ENCODE measurements at regions not wholly inside any gene's neighbourhood (a gene's known extent, or its start where the extent isn't known, plus 50 kb on each side); places are given as distances from the start of the nearest gene placed in this dataset.

DNA sequence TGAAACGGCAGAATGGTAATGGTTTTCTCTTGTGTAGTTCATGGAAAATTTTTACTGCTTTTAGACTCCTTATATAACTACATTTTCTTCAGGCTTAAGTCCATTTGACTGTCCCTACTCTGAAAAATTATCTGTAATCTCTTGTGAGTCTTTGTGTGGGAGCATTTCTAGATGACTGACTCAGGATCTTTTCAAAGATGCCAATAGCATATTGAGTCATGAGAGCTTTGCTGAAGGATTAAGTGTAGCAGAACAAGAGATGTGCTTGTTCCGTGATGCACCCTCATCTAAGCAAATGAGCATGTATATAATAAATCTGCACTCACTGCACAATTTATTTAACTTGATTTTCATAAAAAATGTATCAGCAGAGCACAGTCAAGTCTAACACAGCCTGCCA is 298.7 kb upstream of the CDH6 start:
- no peak for DNase-seq (ENCODE audit: low spot score)
- no peaks in the 10 kb centered on the region for H3K36me3 ChIP-seq (ENCODE audit: insufficient read depth, low read length)
- intact Hi-C loops (cut with micrococcal nuclease; ENCODE audit: unreplicated experiment), result no loop called here
- H3K79me2 ChIP-seq (ENCODE audit: insufficient read depth, low read depth, low read length), result no peaks in the 10 kb centered on the region
- no peaks in the 10 kb centered on the region for H3K9me3 ChIP-seq (ENCODE audit: low read length)
- POLR2A ChIA-PET, result no interaction called here
- H3K27ac ChIP-seq (ENCODE audit: low read depth, low read length, poor library complexity, severe bottlenecking), result no peak overlapping the region
- H3K4me2 ChIP-seq (ENCODE audit: low read length), result no peak overlapping the region
- H3K4me3 ChIP-seq (ENCODE audit: low read depth, low read length, poor library complexity, severe bottlenecking), result no peak overlapping the region
- TF ChIP-seq EZH2phosphoT487 (IDR thresholded peaks at IDR 0.05; ENCODE audit: borderline replicate concordance, low read depth, low read length), result no peak
- TF ChIP-seq, protein P1, sequence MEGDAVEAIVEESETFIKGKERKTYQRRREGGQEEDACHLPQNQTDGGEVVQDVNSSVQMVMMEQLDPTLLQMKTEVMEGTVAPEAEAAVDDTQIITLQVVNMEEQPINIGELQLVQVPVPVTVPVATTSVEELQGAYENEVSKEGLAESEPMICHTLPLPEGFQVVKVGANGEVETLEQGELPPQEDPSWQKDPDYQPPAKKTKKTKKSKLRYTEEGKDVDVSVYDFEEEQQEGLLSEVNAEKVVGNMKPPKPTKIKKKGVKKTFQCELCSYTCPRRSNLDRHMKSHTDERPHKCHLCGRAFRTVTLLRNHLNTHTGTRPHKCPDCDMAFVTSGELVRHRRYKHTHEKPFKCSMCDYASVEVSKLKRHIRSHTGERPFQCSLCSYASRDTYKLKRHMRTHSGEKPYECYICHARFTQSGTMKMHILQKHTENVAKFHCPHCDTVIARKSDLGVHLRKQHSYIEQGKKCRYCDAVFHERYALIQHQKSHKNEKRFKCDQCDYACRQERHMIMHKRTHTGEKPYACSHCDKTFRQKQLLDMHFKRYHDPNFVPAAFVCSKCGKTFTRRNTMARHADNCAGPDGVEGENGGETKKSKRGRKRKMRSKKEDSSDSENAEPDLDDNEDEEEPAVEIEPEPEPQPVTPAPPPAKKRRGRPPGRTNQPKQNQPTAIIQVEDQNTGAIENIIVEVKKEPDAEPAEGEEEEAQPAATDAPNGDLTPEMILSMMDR (conservative IDR thresholded peaks at IDR 0.05; ENCODE audit: low read length), result no peak
- H3K4me1 ChIP-seq (ENCODE audit: insufficient read depth, low read length, poor library complexity, severe bottlenecking), result no peaks in the 10 kb centered on the region
- H3K9me2 ChIP-seq (ENCODE audit: insufficient read depth, low read length), result no peaks in the 10 kb centered on the region
- no TSS peak for BruUV-seq (replicated peaks)
- no peak overlapping the region for H2AFZ ChIP-seq (ENCODE audit: low read length)
- CTCF ChIA-PET (ENCODE audit: unreplicated experiment), result no interaction called here
- no peaks in the 10 kb centered on the region for H4K20me1 ChIP-seq (ENCODE audit: insufficient read depth, low read length)

DNA sequence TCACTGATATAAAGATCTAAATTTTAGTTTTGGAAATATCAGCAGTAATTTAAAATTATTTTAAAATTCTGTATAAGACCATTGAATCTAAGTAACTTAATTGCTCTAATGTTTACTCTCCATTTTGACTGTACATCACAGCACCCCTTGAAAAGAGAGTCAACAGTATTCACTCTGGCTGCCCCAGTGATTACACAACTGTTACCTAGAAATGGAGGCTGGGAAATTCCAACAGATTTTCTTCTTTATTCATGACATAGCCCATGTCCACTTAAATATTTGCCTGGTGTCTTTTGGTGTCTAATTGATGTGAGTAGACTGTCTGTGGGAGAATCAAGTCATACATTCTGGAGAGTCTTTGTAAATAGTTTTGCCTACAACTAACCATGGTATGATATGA is 301.8 kb upstream of the CDH6 start:
- intact Hi-C loops (cut with micrococcal nuclease; ENCODE audit: unreplicated experiment), result no loop called here

DNA sequence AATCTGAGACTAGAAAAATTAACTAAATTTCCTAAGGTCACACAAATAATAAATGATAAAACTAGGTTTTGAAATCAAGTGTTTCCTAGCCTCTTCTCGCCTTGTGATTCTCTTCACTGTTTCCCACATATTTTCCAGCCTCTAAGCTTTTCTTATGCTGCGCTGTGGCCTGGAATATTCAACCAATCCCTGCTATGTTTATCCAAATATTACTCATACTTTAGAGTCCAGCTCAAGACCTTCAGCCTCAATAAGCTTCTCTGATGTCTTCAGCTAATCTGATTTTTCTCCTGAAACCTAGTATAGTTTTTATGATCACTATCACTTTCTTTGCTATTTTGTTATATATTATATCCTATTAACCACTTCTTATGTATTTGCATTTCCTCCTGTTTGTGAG is 303.1 kb upstream of the CDH6 start:
- no peak for DNase-seq (ENCODE audit: low spot score)
- Histone ChIP-seq H2AFZ (ENCODE audit: low read length) (no peak overlapping the region), H3K9me2 (ENCODE audit: insufficient read depth, low read length) (no peaks in the 10 kb centered on the region), H4K20me1 (ENCODE audit: insufficient read depth, low read length) (no peaks in the 10 kb centered on the region), H3K4me3 (ENCODE audit: low read depth, low read length, poor library complexity, severe bottlenecking) (no peak overlapping the region), H3K4me1 (ENCODE audit: insufficient read depth, low read length, poor library complexity, severe bottlenecking) (no peaks in the 10 kb centered on the region), H3K79me2 (ENCODE audit: insufficient read depth, low read depth, low read length) (no peaks in the 10 kb centered on the region), H3K36me3 (ENCODE audit: insufficient read depth, low read length) (no peaks in the 10 kb centered on the region), H3K4me2 (ENCODE audit: low read length) (no peak overlapping the region), H3K27ac (ENCODE audit: low read depth, low read length, poor library complexity, severe bottlenecking) (no peak overlapping the region), H3K9me3 (ENCODE audit: low read length) (no peaks in the 10 kb centered on the region)
- CTCF ChIA-PET (ENCODE audit: unreplicated experiment), result no interaction called here
- TF ChIP-seq, protein P1 (conservative IDR thresholded peaks at IDR 0.05; ENCODE audit: low read length), result no peak
- no peak for TF ChIP-seq EZH2phosphoT487 (IDR thresholded peaks at IDR 0.05; ENCODE audit: borderline replicate concordance, low read depth, low read length)
- POLR2A ChIA-PET, result interaction anchor here (1.5 kb wide), 1 partner anchor 10 kb away, joined by 5 read pairs; no protein-coding TSS in a partner anchor
- intact Hi-C loops (cut with micrococcal nuclease; ENCODE audit: unreplicated experiment), result no loop called here
- no TSS peak for BruUV-seq (replicated peaks)

More for the DNA sequence above, 301.8 kb upstream of the CDH6 start:
- H3K36me3 ChIP-seq (ENCODE audit: insufficient read depth, low read length), result no peaks in the 10 kb centered on the region
- no peak overlapping the region for H3K4me3 ChIP-seq (ENCODE audit: low read depth, low read length, poor library complexity, severe bottlenecking)
- H3K4me2 ChIP-seq (ENCODE audit: low read length), result no peak overlapping the region
- TF ChIP-seq, protein P1 (conservative IDR thresholded peaks at IDR 0.05; ENCODE audit: low read length), result no peak
- no peak for TF ChIP-seq EZH2phosphoT487 (IDR thresholded peaks at IDR 0.05; ENCODE audit: borderline replicate concordance, low read depth, low read length)
- H3K79me2 ChIP-seq (ENCODE audit: insufficient read depth, low read depth, low read length), result no peaks in the 10 kb centered on the region
- BruUV-seq (replicated peaks), result no TSS peak
- no peaks in the 10 kb centered on the region for H3K9me3 ChIP-seq (ENCODE audit: low read length)
- no peaks in the 10 kb centered on the region for H3K9me2 ChIP-seq (ENCODE audit: insufficient read depth, low read length)
- no peaks in the 10 kb centered on the region for H3K4me1 ChIP-seq (ENCODE audit: insufficient read depth, low read length, poor library complexity, severe bottlenecking)
- no peak overlapping the region for H2AFZ ChIP-seq (ENCODE audit: low read length)
- CTCF ChIA-PET (ENCODE audit: unreplicated experiment), result no interaction called here
- no peak for DNase-seq (ENCODE audit: low spot score)
- H3K27ac ChIP-seq (ENCODE audit: low read depth, low read length, poor library complexity, severe bottlenecking), result no peak overlapping the region
- POLR2A ChIA-PET, result no interaction called here
- H4K20me1 ChIP-seq (ENCODE audit: insufficient read depth, low read length), result no peaks in the 10 kb centered on the region

Data from OCI-LY7 (cell line).